ENCODE measurements at regions not wholly inside any gene's neighbourhood (a gene's known extent, or its start where the extent isn't known, plus 50 kb on each side); places are given as distances from the start of the nearest gene placed in this dataset.

- DNase-seq (ENCODE audit: low spot score): no peak
Observed at GRCh38 chr14:76551906-76552305, 176.0 kb downstream of the ESRRB start.

DNA sequence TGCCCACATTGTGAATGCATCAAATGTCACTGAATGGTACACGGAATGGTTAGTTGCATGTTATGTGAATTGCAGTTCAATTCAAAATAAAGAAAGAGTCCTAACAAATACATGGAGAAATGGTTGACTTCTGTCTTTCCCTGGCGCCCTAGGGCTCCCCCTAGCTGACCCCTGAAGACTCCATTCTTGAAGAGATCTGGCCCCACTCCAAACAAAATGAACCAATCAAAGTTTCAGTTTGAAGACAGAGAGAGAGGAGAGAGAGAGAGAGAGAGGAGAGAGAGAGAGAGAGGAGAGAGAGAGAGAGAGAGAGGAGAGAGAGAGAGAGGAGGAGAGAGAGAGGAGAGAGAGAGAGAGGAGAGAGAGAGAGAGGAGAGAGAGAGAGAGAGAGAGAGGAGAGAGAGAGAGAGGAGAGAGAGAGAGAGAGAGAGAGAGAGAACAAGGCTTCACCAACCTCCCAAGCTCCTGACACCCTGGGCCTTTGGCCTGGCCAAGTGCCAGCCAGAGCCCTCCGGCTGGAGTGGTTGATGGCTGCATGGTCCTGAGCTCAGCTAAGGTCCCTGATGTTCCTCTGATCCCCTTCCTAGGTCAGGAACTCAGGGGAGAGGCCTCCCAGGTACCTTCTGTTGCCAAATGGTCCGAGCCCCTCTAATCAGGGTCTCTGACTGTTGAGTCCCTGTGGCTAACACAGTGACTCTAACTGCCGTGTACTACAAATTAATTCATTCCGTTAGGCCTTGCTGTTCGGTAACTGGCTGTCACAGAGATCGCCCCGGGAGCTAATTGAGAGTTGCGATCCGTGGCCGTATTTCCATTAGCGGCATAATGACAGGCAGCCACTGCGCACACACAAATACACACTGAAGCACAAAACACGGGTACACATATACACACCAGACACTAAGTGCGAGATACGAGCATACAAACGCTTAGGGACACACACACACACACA, 188.8 kb downstream of the ESRRB start:
- no peak for DNase-seq (ENCODE audit: low spot score)

DNA sequence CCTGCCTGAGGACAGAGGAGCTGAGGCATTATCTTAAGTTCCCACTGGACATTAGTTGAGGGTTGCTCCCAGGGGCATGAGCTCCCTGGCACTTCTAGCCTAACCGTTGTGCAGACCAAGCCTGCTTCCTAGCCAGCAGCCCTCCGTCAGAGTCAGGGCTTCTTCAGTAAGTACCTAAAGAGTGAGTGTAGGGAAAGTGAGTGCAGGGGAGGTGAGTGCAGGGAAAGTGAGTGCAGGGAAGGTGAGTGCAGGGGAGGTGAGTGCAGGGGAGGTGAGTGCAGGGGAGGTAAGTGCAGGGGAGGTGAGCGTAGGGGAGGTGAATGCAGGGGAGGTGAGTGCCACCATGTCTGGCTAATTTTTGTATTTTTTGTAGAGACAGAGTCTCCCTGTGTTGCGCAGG, 190.5 kb downstream of the ESRRB start:
- DNase-seq (ENCODE audit: low spot score): no peak

GRCh38 chr14:76574416-76575095, 186.7 kb upstream of the VASH1 start:
- DNase-seq (ENCODE audit: low spot score): no peak

DNA sequence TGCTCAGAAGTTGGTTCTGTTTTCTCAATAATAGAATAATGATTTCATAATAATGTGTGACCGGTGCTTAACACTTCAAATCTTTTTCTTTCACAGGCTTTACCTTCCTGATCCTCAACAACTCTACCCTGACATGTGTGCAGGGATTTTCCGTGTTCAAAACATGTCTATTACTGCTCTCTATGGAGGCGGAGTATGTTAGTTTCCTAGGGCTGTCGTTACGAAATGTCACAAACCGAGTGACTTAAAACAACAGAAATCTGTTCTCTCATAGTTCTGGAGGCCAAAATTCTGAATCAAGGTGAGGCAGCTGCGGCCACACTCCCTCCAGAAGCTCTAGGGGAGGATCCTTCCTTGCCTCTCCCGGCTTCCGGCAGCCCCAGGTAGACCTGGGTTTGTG, 186.2 kb upstream of the VASH1 start:
- no peak for DNase-seq (ENCODE audit: low spot score)

DNA sequence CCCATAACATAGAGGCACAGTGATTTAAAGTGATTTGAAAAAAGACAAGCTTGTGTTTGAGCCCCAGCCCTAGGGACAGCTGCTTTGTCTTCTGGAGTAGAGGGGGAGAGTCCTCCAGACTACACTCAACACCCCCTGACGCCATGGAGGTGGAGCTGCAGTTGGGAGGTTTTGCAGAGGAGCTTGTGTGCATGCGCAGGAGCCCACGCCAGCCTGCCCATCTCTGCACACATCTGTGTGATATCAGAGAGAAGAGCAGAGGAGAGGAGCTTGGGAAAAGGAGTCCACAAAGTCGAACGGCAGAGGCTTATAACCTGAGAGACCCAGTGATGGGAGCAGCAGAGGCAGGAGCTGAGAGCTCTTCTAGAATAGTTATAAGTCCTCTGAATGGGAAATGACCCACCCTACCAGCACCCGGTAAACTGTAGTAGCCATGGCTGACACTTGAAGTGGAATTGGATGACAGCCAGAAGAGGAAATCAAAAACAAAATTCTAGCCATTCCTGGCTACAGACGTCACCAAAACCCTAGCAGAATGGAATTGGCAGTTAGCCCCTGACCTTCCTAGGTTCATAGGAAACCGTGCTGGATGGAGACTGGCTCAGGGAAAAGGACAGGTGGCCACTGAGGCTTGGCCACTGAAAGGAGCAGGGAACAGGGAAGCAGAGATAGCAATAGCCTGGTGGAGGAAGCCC, 185.1 kb upstream of the VASH1 start:
- DNase-seq (ENCODE audit: low spot score): no peak

- DNase-seq (ENCODE audit: low spot score): no peak
Observed at GRCh38 chr14:76577090-76577489, 184.2 kb upstream of the VASH1 start.

- no peak for DNase-seq (ENCODE audit: low spot score)
Observed at GRCh38 chr14:76577837-76578236, 183.4 kb upstream of the VASH1 start.

DNA sequence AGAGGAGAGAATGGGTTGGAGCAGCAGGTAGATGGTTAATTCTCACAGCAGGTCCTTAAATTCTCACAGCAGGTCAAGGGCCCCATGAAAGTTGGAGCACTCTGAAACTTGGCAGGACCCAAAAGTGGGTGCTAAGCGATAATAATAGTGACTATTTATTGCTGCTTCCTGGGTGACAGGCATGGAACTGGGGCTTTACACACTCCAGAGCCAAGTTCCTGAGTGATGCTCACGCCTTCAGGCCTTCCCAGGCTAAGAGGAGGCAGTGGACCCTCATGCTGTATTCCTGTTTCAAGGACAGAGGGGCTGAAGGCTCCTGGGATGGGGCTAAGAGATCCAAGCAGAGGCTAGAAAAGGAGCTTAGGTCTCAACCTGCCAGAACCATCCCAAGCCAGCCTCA, 180.9 kb upstream of the VASH1 start:
- DNase-seq (ENCODE audit: low spot score): no peak

DNA sequence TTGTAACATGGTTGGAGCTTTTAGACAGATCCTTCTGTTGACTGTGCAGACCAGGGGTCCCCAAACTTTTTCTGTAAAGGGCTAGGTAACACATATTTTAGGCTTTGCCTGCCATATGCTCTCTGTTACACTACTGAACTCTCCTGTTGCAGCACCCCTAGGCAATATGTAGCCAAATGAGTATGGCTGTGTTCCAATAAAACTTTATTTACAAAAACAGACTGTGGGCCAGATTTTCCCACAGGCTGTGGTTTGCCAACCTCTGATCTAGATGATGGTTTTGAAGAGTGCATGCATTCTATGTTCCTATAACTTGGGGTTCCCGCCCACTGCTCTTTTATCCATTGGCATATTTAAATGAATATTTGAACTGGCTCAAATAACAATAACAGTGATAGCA, 180.3 kb upstream of the VASH1 start:
- DNase-seq (ENCODE audit: low spot score): no peak

- no peak for DNase-seq (ENCODE audit: low spot score)
Observed at GRCh38 chr14:76581592-76581991, 179.7 kb upstream of the VASH1 start.

DNA sequence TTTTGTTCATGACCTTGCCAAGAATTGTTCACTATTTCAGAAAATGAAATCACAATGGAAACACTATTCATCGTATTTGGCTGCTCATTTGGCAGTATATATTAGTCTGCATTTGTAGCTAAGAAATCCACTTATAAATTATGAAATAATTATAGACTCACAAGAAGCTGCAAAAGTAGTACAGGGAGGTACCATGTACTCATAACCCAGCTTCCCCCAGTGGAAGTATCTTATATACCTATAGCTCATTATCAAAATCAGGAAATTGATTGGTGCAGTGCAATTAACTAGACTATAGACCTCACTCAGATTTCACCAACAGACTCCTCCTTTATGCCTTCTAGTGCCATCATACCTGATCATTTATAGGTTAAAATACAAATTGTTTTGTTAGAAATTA, 178.8 kb upstream of the VASH1 start:
- DNase-seq (ENCODE audit: low spot score): no peak

DNA sequence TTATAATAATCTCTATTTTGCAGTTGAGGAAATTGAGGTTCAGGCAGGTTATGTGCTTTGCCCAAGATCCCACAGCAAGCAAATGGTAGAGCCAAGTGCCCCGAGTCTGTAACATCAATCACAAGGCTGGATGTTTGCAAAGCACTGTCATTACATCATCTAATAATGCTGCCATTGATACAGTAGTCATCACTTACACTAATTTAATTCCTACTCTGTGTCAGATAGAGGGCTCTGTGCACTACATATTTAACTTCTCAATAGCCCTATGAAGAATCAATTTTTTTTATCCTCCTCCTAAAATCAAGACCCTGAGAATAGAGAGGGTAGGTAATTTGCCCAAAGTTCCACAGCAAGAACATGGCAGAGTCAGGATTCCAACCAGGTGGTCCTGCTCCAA, 178.1 kb upstream of the VASH1 start:
- DNase-seq (ENCODE audit: low spot score): no peak

DNA sequence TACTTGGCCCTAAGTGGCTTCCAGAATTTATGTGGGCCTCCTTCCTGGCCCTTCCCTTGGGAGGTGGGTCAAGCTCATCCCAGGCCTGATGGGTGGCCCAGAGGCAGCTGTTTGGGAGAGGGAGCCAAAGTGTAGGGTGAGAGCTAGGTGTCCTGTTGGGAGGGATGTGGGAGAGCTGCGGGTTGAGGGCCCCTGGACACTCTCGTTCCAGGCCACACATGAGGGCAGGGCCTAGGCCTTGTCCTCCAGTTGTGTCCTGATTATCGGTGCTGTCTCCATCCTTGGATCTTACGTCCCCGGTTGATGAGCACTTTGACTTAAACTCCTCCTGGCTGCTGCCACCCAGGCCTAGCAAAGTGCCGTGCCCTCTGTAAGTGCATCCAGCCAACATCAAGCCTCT, 177.5 kb upstream of the VASH1 start:
- no peak for DNase-seq (ENCODE audit: low spot score)

GRCh38 chr14:76584271-76584702, 177.0 kb upstream of the VASH1 start:
- DNase-seq (ENCODE audit: low spot score): peak; percentile 14

DNA sequence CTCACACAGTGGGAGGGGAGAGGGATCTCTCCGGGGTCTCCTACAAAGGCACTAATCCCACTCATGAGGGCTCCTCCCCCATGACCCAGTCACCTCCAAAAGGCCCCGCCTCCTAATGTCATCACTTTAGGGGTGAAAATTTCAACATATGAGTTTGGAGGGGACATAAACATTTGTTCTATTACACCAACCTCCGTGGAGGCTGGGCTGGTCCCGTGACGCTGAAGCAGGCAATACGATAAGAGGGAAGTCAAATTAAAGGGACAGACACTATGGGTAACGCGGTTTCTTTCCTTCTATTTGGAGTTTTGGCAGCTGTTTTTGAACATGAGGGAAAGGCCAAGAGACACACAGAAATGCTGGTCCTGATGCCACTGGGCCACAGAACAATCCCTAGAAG, 175.7 kb upstream of the VASH1 start:
- no peak for DNase-seq (ENCODE audit: low spot score)

- no peak for DNase-seq (ENCODE audit: low spot score)
Observed at GRCh38 chr14:76589246-76589645, 172.0 kb upstream of the VASH1 start.

- no peak for DNase-seq (ENCODE audit: low spot score)
Observed at GRCh38 chr14:76591266-76591665, 170.0 kb upstream of the VASH1 start.

DNA sequence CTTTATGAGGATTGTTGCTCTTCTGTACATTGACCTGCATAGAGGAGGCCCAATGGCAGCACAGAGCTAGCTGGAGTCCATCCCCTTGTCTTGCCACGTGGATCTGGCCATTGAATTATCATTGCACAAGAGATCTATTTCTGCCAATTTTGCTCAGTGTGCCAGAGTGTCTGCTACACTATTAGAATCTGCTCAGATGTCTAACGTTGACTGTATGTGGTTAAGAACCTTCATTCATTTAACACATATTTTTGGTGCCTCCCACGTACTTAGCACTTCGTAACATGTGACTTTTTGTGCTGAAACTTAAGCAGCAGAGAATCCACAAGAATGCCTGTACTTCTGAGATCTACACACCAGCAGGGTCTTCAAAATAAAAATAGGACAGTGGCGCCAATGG, 166.0 kb upstream of the VASH1 start:
- no peak for DNase-seq (ENCODE audit: low spot score)

DNA sequence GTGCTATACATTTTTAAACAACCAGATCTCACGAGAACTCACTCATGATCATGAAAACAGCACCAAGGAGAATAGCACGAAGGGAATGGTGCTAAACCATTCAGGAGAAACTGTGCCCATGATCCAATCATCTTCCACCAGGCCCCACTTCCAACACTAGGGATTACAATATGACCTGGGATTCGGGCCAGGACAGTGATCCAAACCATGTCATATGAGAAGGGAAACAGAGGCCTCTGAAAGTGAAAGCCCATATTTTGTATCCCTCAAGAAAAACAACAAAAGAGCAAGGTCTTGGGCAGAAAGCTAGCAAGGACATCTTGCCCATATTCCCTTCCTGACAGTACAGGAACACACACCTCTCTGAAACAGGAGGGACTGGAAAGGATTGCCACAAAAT, 163.9 kb upstream of the VASH1 start:
- no peak for DNase-seq (ENCODE audit: low spot score)

GRCh38 chr14:76599141-76599540, 162.1 kb upstream of the VASH1 start:
- no peak for DNase-seq (ENCODE audit: low spot score)

DNA sequence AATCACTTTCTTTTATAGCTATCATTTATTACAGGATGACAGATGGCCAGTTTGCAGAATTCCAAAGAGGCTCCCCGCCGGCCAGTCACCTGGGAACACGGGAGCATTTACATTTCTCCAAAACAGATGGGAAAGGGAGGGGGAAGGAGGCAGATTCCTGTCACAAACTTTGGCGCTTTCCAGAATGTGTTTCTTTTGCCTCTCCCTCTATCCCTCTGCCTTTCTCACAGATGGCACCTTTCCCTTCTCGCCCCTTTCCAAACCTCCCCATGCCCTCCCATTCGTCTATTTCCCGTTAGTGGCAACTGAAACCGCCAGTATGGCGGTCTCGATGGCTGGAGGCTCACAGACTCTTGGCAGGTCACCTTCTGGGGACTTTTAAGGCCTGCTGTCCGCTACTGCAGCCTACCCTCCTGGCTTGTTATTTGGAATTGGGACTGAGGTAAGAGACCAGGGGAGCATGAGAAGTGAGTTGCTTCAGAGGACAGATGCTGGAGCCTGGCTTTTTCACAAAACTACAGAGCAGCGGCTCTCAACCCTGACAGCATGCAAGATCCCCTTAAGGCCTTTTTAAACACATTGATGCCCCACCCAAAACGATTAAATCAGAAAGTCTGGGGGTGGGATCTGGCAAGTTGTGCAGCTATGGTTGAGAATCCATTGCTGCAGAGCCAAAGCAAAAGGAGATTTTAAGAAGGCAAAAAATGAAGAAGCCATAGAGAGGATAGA, 161.5 kb upstream of the VASH1 start:
- no peak for DNase-seq (ENCODE audit: low spot score)

Data from kidney capillary endothelial cell (primary cell).